ENCODE measurements at regions not wholly inside any gene's neighbourhood (a gene's known extent, or its start where the extent isn't known, plus 50 kb on each side); places are given as distances from the start of the nearest gene placed in this dataset.

GRCh38 chr4:154009788-154010187, 220.9 kb upstream of the SFRP2 start:
- no peak for ATAC-seq
- no peak for TF ChIP-seq ARNTL (CRISPR knock-in tag; IDR thresholded peaks at IDR 0.05; ENCODE audit: borderline replicate concordance, low read depth)
- TF ChIP-seq CREB5 (CRISPR knock-in tag; IDR thresholded peaks at IDR 0.05; ENCODE audit: low read depth): no peak
- no peak for TF ChIP-seq ZNF70 (CRISPR knock-in tag; IDR thresholded peaks at IDR 0.05)
- no peak for TF ChIP-seq GLIS3 (CRISPR knock-in tag; IDR thresholded peaks at IDR 0.05)
- TF ChIP-seq PATZ1 (CRISPR knock-in tag; IDR thresholded peaks at IDR 0.05; ENCODE audit: borderline replicate concordance): no peak
- TF ChIP-seq TOX (CRISPR knock-in tag; IDR thresholded peaks at IDR 0.05; ENCODE audit: borderline replicate concordance): no peak
- TF ChIP-seq ESRRG (CRISPR knock-in tag; IDR thresholded peaks at IDR 0.05): no peak
- TF ChIP-seq ZNF565 (CRISPR knock-in tag; conservative IDR thresholded peaks at IDR 0.05; ENCODE audit: low read depth): no peak
- no peak for TF ChIP-seq PPARA (CRISPR knock-in tag; IDR thresholded peaks at IDR 0.05; ENCODE audit: borderline replicate concordance)
- no peak for TF ChIP-seq SNAI2 (CRISPR knock-in tag; IDR thresholded peaks at IDR 0.05)
- no peak for TF ChIP-seq ISL1 (CRISPR knock-in tag; IDR thresholded peaks at IDR 0.05)

GRCh38 chr4:154009191-154009590, 220.3 kb upstream of the SFRP2 start:
- TF ChIP-seq ISL1 (CRISPR knock-in tag; IDR thresholded peaks at IDR 0.05): no peak
- TF ChIP-seq PPARA (CRISPR knock-in tag; IDR thresholded peaks at IDR 0.05; ENCODE audit: borderline replicate concordance): no peak
- no peak for TF ChIP-seq CREB5 (CRISPR knock-in tag; IDR thresholded peaks at IDR 0.05; ENCODE audit: low read depth)
- TF ChIP-seq PATZ1 (CRISPR knock-in tag; IDR thresholded peaks at IDR 0.05; ENCODE audit: borderline replicate concordance): no peak
- no peak for TF ChIP-seq TOX (CRISPR knock-in tag; IDR thresholded peaks at IDR 0.05; ENCODE audit: borderline replicate concordance)
- TF ChIP-seq CSDC2 (CRISPR knock-in tag; IDR thresholded peaks at IDR 0.05): no peak
- no peak for TF ChIP-seq OSR1 (CRISPR knock-in tag; IDR thresholded peaks at IDR 0.05)
- TF ChIP-seq TCF4 (CRISPR knock-in tag; IDR thresholded peaks at IDR 0.05; ENCODE audit: borderline replicate concordance): no peak
- no peak for TF ChIP-seq RARB (CRISPR knock-in tag; IDR thresholded peaks at IDR 0.05)
- no peak for TF ChIP-seq ZC3H10 (CRISPR knock-in tag; IDR thresholded peaks at IDR 0.05)
- TF ChIP-seq CSRNP3 (CRISPR knock-in tag; IDR thresholded peaks at IDR 0.05): no peak
- ATAC-seq: no peak

GRCh38 chr4:154005171-154005520, 216.3 kb upstream of the SFRP2 start:
- no peak for ATAC-seq
- TF ChIP-seq CSRNP3 (CRISPR knock-in tag; IDR thresholded peaks at IDR 0.05) (no peak), ZNF8 (CRISPR knock-in tag; IDR thresholded peaks at IDR 0.05) (no peak), ESRRG (CRISPR knock-in tag; IDR thresholded peaks at IDR 0.05) (no peak), TSHZ2 (CRISPR knock-in tag; IDR thresholded peaks at IDR 0.05) (no peak), ZFP30 (CRISPR knock-in tag; IDR thresholded peaks at IDR 0.05) (no peak)

Measured in SK-N-SH treated with all-trans-retinoic acid at 6 μM for 48 hours (cell line).